Keratinocyte (primary cell): ENCODE measurements at regions not wholly inside any gene's neighbourhood (a gene's known extent, or its start where the extent isn't known, plus 50 kb on each side); places are given as distances from the start of the nearest gene placed in this dataset.

Experiments
- DNase-seq: peaks from one replicate; pipeline ENCODE4 v3.0.0-alpha.2; 2011; ENCODE audit warnings: low read depth, missing footprints, low spot score
- FAIRE-seq: peaks from 2 replicates; lab custom pipeline; 2011; peaks lifted over from hg19 to GRCh38; lab: Jason Lieb, UNC
- H2AFZ ChIP-seq: 2 replicates; pipeline ENCODE4 v1.6.0; 2012; ENCODE audit warnings: low read length, control low read depth, inconsistent platforms; ENCODE audit not compliant: control insufficient read depth
- H3K27ac ChIP-seq: 2 replicates; pipeline ENCODE4 v1.5.1; 2011; ENCODE audit warnings: low read length; ENCODE audit not compliant: control insufficient read depth, insufficient read depth
- H3K27me3 ChIP-seq: 3 replicates; pipeline ENCODE4 v1.6.0; 2011; ENCODE audit warnings: low read length; ENCODE audit not compliant: control insufficient read depth, insufficient read depth; ENCODE audit errors: extremely low read depth
- H3K36me3 ChIP-seq, 2 experiments: 2 replicates in 1 of 2; 3 replicates in 1 of 2; pipeline ENCODE4 v1.5.1; 2011; ENCODE audit warnings: low read length in 2 of 2, mild to moderate bottlenecking in 1 of 2; ENCODE audit not compliant: control insufficient read depth in 2 of 2, insufficient read depth in 2 of 2; ENCODE audit errors: extremely low read depth in 1 of 2
- H3K4me1 ChIP-seq: 3 replicates; pipeline ENCODE4 v1.5.1; 2011; ENCODE audit warnings: low read length; ENCODE audit not compliant: control insufficient read depth, insufficient read depth; ENCODE audit errors: extremely low read depth
- H3K4me2 ChIP-seq: 3 replicates; pipeline ENCODE4 v1.6.0; 2011; ENCODE audit warnings: low read depth, low read length; ENCODE audit not compliant: control insufficient read depth, insufficient read depth; ENCODE audit errors: extremely low read depth
- H3K4me3 ChIP-seq, 3 experiments: fragments of 200-600 bp in 1 of 3; sonication (generic) in 1 of 3; 2 replicates in 2 of 3; 3 replicates in 1 of 3; pipeline ENCODE4 v1.5.1; 2011 to 2016; ENCODE audit warnings: low read length in 3 of 3, mild to moderate bottlenecking in 3 of 3, control low read depth in 2 of 3, inconsistent platforms in 1 of 3, low read depth in 1 of 3, mixed read lengths in 1 of 3, mixed run types in 1 of 3, moderate library complexity in 1 of 3; ENCODE audit not compliant: control insufficient read depth in 2 of 3, insufficient read depth in 2 of 3; ENCODE audit errors: extremely low read depth in 1 of 3
- H3K79me2 ChIP-seq: 2 replicates; pipeline ENCODE4 v1.6.0; 2012; ENCODE audit warnings: low read length; ENCODE audit not compliant: control insufficient read depth, insufficient read depth
- H3K9ac ChIP-seq: 3 replicates; pipeline ENCODE4 v1.6.0; 2011; ENCODE audit warnings: low read length; ENCODE audit not compliant: control insufficient read depth, insufficient read depth; ENCODE audit errors: extremely low read depth
- H3K9me1 ChIP-seq: 3 replicates; pipeline ENCODE4 v1.6.0; 2011; ENCODE audit warnings: low read length; ENCODE audit not compliant: control insufficient read depth, insufficient read depth; ENCODE audit errors: extremely low read depth
- H3K9me3 ChIP-seq: 2 replicates; pipeline ENCODE4 v1.5.1; 2012; ENCODE audit warnings: low read depth, low read length; ENCODE audit not compliant: control insufficient read depth
- H4K20me1 ChIP-seq: 3 replicates; pipeline ENCODE4 v1.6.0; 2011; ENCODE audit warnings: low read length; ENCODE audit not compliant: control insufficient read depth, insufficient read depth; ENCODE audit errors: extremely low read depth
- EZH2 ChIP-seq: IDR thresholded peaks from one replicate; pipeline ENCODE4 v1.6.1; 2012; ENCODE audit warnings: inconsistent platforms, mild to moderate bottlenecking, low read length, moderate library complexity
- dilution Hi-C: fragments of 300-500 bp; cut with MboI; formaldehyde crosslinking; loops from one replicate; pipeline ENCODE4 v1.7.0; 2020; ENCODE audit warnings: low sequenced_read_pairs; ENCODE audit not compliant: extremely low pct_ligation_motif_present
- TF ChIP-seq, protein P1 (sequence below), 3 experiments: IDR thresholded peaks in 1 of 3; conservative IDR thresholded peaks in 1 of 3; optimal IDR thresholded peaks in 1 of 3; 2 replicates in 2 of 3; 3 replicates in 1 of 3; pipeline versions ENCODE3 to v1.5.1; 2011; ENCODE audit warnings: low read length in 3 of 3, mild to moderate bottlenecking in 3 of 3, moderate library complexity in 2 of 3, control low read depth in 1 of 3, inconsistent platforms in 1 of 3; ENCODE audit not compliant: insufficient read depth in 2 of 3; ENCODE audit errors: extremely low read depth in 1 of 3

DNA sequence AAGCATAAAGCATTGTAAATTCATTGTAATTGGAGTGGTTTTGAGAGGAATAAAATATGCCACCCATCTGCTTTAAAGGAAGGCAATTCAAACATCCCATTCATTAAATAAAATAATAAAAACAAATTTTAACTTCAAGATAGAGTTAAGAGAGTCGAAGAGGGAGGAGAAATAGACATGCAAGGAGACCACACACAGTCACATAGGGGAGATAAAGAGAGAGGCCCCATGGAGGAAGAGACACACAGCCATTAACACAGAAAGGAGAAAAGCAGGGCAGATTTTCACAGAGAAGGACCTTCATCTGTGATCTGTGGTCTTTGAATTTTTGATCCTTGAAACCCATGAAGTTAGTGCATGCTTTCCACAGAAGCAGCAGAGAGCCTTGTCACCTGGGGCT, 214.3 kb upstream of the TCF21 start:
- Histone ChIP-seq H3K9me1 (no peaks in the 10 kb centered on the region), H3K4me1 (no peaks in the 10 kb centered on the region), H3K4me3 (no peak overlapping the region), H3K4me2 (no peak overlapping the region), H3K27ac (no peak overlapping the region), H4K20me1 (no peaks in the 10 kb centered on the region), H3K9me3 (no peaks in the 10 kb centered on the region), H3K9ac (no peak overlapping the region), H3K79me2 (no peaks in the 10 kb centered on the region), H3K27me3 (no peaks in the 10 kb centered on the region), H2AFZ (no peak overlapping the region), H3K36me3 (no peaks in the 10 kb centered on the region)
- FAIRE-seq: no peak
- TF ChIP-seq EZH2: no peak
- TF ChIP-seq, protein P1, sequence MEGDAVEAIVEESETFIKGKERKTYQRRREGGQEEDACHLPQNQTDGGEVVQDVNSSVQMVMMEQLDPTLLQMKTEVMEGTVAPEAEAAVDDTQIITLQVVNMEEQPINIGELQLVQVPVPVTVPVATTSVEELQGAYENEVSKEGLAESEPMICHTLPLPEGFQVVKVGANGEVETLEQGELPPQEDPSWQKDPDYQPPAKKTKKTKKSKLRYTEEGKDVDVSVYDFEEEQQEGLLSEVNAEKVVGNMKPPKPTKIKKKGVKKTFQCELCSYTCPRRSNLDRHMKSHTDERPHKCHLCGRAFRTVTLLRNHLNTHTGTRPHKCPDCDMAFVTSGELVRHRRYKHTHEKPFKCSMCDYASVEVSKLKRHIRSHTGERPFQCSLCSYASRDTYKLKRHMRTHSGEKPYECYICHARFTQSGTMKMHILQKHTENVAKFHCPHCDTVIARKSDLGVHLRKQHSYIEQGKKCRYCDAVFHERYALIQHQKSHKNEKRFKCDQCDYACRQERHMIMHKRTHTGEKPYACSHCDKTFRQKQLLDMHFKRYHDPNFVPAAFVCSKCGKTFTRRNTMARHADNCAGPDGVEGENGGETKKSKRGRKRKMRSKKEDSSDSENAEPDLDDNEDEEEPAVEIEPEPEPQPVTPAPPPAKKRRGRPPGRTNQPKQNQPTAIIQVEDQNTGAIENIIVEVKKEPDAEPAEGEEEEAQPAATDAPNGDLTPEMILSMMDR (optimal IDR thresholded peaks at IDR 0.05 in 1 of 3, IDR thresholded peaks at IDR 0.05 in 1 of 3, conservative IDR thresholded peaks at IDR 0.05 in 1 of 3; ENCODE audit: extremely low read depth in 1 of 3, insufficient read depth in 2 of 3, low read length in 3 of 3): no peak
- no peak for DNase-seq
- dilution Hi-C loops: no loop called here

DNA sequence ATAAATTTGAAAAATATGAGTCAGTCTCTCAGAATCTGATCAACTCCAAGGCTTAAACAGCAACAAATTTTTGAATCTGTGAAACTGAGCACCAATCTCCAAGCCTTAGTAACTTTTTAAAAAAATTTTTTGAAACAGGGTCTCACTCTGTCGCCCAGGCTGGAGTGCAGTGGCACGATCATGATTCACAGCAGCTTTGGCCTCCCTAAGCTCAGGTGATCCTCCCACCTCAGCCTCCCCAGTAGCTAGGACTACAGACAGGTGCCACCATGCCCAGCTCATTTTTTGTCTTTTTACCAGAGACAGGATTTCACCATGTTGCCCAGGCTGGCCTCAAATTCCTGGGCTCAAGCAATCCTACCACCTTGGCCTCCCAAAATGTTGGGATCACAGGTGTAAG, 207.9 kb upstream of the TCF21 start:
- no peaks in the 10 kb centered on the region for H3K4me1 ChIP-seq
- no peaks in the 10 kb centered on the region for H3K79me2 ChIP-seq
- no peak overlapping the region for H3K4me3 ChIP-seq
- H3K9me3 ChIP-seq: no peaks in the 10 kb centered on the region
- no peak overlapping the region for H3K27ac ChIP-seq
- no peak overlapping the region for H2AFZ ChIP-seq
- H3K9me1 ChIP-seq: no peaks in the 10 kb centered on the region
- no peak for DNase-seq
- H3K27me3 ChIP-seq: no peaks in the 10 kb centered on the region
- TF ChIP-seq, protein P1 (optimal IDR thresholded peaks at IDR 0.05 in 1 of 3, IDR thresholded peaks at IDR 0.05 in 1 of 3, conservative IDR thresholded peaks at IDR 0.05 in 1 of 3; ENCODE audit: extremely low read depth in 1 of 3, insufficient read depth in 2 of 3, low read length in 3 of 3): no peak
- no peak for TF ChIP-seq EZH2
- dilution Hi-C loops: no loop called here
- no peaks in the 10 kb centered on the region for H3K36me3 ChIP-seq
- no peaks in the 10 kb centered on the region for H4K20me1 ChIP-seq
- FAIRE-seq: no peak
- no peak overlapping the region for H3K9ac ChIP-seq
- H3K4me2 ChIP-seq: no peak overlapping the region
